H1 (cell line): ENCODE measurements at regions not wholly inside any gene's neighbourhood (a gene's known extent, or its start where the extent isn't known, plus 50 kb on each side); places are given as distances from the start of the nearest gene placed in this dataset.

Experiments
- CTCF ChIA-PET: fragments of 300-600 bp; sonication (Branson Sonifier 250); formaldehyde crosslinking; loops from one replicate; lab custom pipeline; 2021; ENCODE audit not compliant: partially characterized antibody; lab: Charles Lee
- POLR2A ChIA-PET: fragments of 300-600 bp; sonication (Branson Sonifier 250); formaldehyde crosslinking; loops from one replicate; lab custom pipeline; 2021; ENCODE audit warnings: inconsistent platforms; ENCODE audit not compliant: partially characterized antibody; lab: Charles Lee
- DNase-seq, 2 experiments: peaks; one replicate each; pipeline versions ENCODE4 v3.0.0 to v3.0.0-alpha.2; 2010 to 2022; ENCODE audit warnings: low spot score in 2 of 2, low read depth in 1 of 2, mixed read lengths in 1 of 2
- FAIRE-seq: peaks from 2 replicates; lab custom pipeline; 2011; peaks lifted over from hg19 to GRCh38; lab: Jason Lieb, UNC
- H2AFZ ChIP-seq: 2 replicates; pipeline ENCODE4 v1.8.1; 2012; ENCODE audit warnings: low read length, inconsistent platforms
- H2AK5ac ChIP-seq: 2 replicates; pipeline ENCODE4 v1.6.1; 2013; ENCODE audit warnings: low read depth, low read length
- H2BK120ac ChIP-seq: replicated peaks from 2 replicates; pipeline ENCODE3; 2013; ENCODE audit warnings: low read depth, low read length, inconsistent platforms
- H2BK12ac ChIP-seq: 2 replicates; pipeline ENCODE4 v1.6.1; 2013; ENCODE audit warnings: low read depth, low read length
- H2BK15ac ChIP-seq: 2 replicates; pipeline ENCODE4 v1.6.1; 2013; ENCODE audit warnings: low read length
- H2BK20ac ChIP-seq: 2 replicates; pipeline ENCODE4 v1.6.1; 2013; ENCODE audit warnings: low read length
- H2BK5ac ChIP-seq: 2 replicates; pipeline ENCODE4 v1.6.1; 2013; ENCODE audit warnings: low read depth, low read length
- H3K14ac ChIP-seq: 2 replicates; pipeline ENCODE4 v1.6.1; 2013; ENCODE audit warnings: inconsistent platforms; ENCODE audit not compliant: insufficient read length
- H3K18ac ChIP-seq: 2 replicates; pipeline ENCODE4 v1.6.1; 2013; ENCODE audit warnings: low read length; ENCODE audit errors: extremely low read depth
- H3K23ac ChIP-seq: 2 replicates; pipeline ENCODE4 v1.6.1; 2013; ENCODE audit warnings: inconsistent platforms; ENCODE audit not compliant: insufficient read length
- H3K23me2 ChIP-seq: 2 replicates; pipeline ENCODE4 v1.6.1; 2013; ENCODE audit warnings: low read depth, low read length
- H3K27ac ChIP-seq: 2 replicates; pipeline ENCODE4 v1.6.1; 2011; ENCODE audit warnings: low read depth, low read length, inconsistent platforms
- H3K27me3 ChIP-seq, 4 experiments: replicated peaks in 1 of 4; 1 replicate in 1 of 4; 2 replicates in 3 of 4; pipeline versions ENCODE4 v1.6.1 to v1.8.1; 2011 to 2013; ENCODE audit warnings: low read length in 3 of 4, mild to moderate bottlenecking in 3 of 4, inconsistent platforms in 2 of 4, mixed read lengths in 2 of 4, moderate library complexity in 1 of 4; ENCODE audit not compliant: control insufficient read depth in 3 of 4, insufficient read depth in 3 of 4; ENCODE audit errors: extremely low read depth in 1 of 4
- H3K36me3 ChIP-seq, 4 experiments: 2 replicates each; pipeline versions ENCODE4 v1.6.1 to v1.8.1; 2011 to 2013; ENCODE audit warnings: mild to moderate bottlenecking in 4 of 4, low read length in 3 of 4, moderate library complexity in 2 of 4, control low read depth in 1 of 4, inconsistent platforms in 1 of 4; ENCODE audit not compliant: insufficient read depth in 4 of 4, control insufficient read depth in 2 of 4
- H3K4ac ChIP-seq: replicated peaks from 2 replicates; pipeline ENCODE3; 2013; ENCODE audit warnings: low read length, low read depth, mixed read lengths, inconsistent platforms; ENCODE audit not compliant: insufficient read length
- H3K4me1 ChIP-seq, 4 experiments: replicated peaks in 1 of 4; 1 replicate in 1 of 4; 2 replicates in 3 of 4; pipeline versions ENCODE4 v1.6.1 to v1.8.1; 2011 to 2013; ENCODE audit warnings: low read length in 3 of 4, inconsistent platforms in 2 of 4, mixed read lengths in 1 of 4; ENCODE audit not compliant: insufficient read depth in 4 of 4, control insufficient read depth in 3 of 4
- H3K4me2 ChIP-seq, 2 experiments: 2 replicates each; pipeline versions ENCODE4 v1.6.1 to v1.8.1; 2011 to 2013; ENCODE audit warnings: low read depth in 2 of 2, low read length in 2 of 2, control low read depth in 1 of 2, inconsistent platforms in 1 of 2, mild to moderate bottlenecking in 1 of 2; ENCODE audit not compliant: insufficient read depth in 1 of 2
- H3K4me3 ChIP-seq, 4 experiments: fragments of 200-600, 300-600 bp in 1 of 4; sonication (generic), shearing (Covaris generic), sonication (Bioruptor Twin) in 1 of 4; 2 replicates each; pipeline versions ENCODE4 v1.5.1 to v1.8.1; 2011 to 2016; ENCODE audit warnings: low read length in 4 of 4, low read depth in 3 of 4, control low read depth in 2 of 4, inconsistent platforms in 2 of 4, mild to moderate bottlenecking in 2 of 4, mixed read lengths in 1 of 4, moderate library complexity in 1 of 4; ENCODE audit not compliant: insufficient read depth in 2 of 4; ENCODE audit errors: extremely low read depth in 1 of 4
- H3K56ac ChIP-seq: replicated peaks from 2 replicates; pipeline ENCODE3; 2013; ENCODE audit warnings: low read depth, mild to moderate bottlenecking, mixed read lengths, low read length, inconsistent platforms; ENCODE audit not compliant: insufficient read length
- H3K79me1 ChIP-seq: 2 replicates; pipeline ENCODE4 v1.6.1; 2013; ENCODE audit warnings: low read depth, low read length, control low read depth
- H3K79me2 ChIP-seq, 2 experiments: 2 replicates each; pipeline versions ENCODE4 v1.6.1 to v1.8.1; 2012 to 2013; ENCODE audit warnings: low read length in 2 of 2, mild to moderate bottlenecking in 2 of 2, inconsistent platforms in 1 of 2; ENCODE audit not compliant: insufficient read depth in 2 of 2, control insufficient read depth in 1 of 2
- H3K9ac ChIP-seq, 4 experiments: replicated peaks in 1 of 4; 1 replicate in 1 of 4; 2 replicates in 3 of 4; pipeline versions ENCODE4 v1.6.1 to v1.8.1; 2011 to 2013; ENCODE audit warnings: low read depth in 3 of 4, low read length in 3 of 4, control low read depth in 2 of 4, mild to moderate bottlenecking in 2 of 4, moderate library complexity in 2 of 4, inconsistent platforms in 1 of 4; ENCODE audit errors: extremely low read depth in 1 of 4
- H3K9me3 ChIP-seq, 2 experiments: 2 replicates each; pipeline versions ENCODE4 v1.6.1 to v1.8.1; 2012 to 2013; ENCODE audit warnings: mild to moderate bottlenecking in 2 of 2, moderate library complexity in 2 of 2, control low read depth in 1 of 2, inconsistent platforms in 1 of 2, low read depth in 1 of 2, low read length in 1 of 2, mixed read lengths in 1 of 2; ENCODE audit not compliant: insufficient read depth in 2 of 2
- H4K20me1 ChIP-seq, 2 experiments: replicated peaks in 1 of 2; 2 replicates each; pipeline versions ENCODE3 to v1.8.1; 2011 to 2013; ENCODE audit warnings: inconsistent platforms in 2 of 2, low read length in 2 of 2, mild to moderate bottlenecking in 1 of 2; ENCODE audit not compliant: insufficient read depth in 2 of 2, control insufficient read depth in 1 of 2
- H4K5ac ChIP-seq: 2 replicates; pipeline ENCODE4 v1.6.1; 2013; ENCODE audit warnings: low read length, low read depth, mixed read lengths, inconsistent platforms; ENCODE audit not compliant: insufficient read length
- H4K8ac ChIP-seq: 2 replicates; pipeline ENCODE4 v1.8.0; 2013; ENCODE audit warnings: mild to moderate bottlenecking, moderate library complexity, low read length, inconsistent platforms; ENCODE audit not compliant: insufficient read depth; ENCODE audit errors: extremely low read depth
- H4K91ac ChIP-seq: replicated peaks from 2 replicates; pipeline ENCODE3; 2013; ENCODE audit warnings: low read length, mixed read lengths, inconsistent platforms; ENCODE audit not compliant: insufficient read length
- ASH2L ChIP-seq: fragments of 200-600, 300-600 bp; sonication (generic); IDR thresholded peaks from one replicate; pipeline ENCODE4 v1.7.1; 2017; ENCODE audit warnings: low read length
- BACH1 ChIP-seq: IDR thresholded peaks from 2 replicates; pipeline ENCODE4 v1.6.1; 2012; ENCODE audit warnings: low read length, improper control_type of control experiment
- CEBPB ChIP-seq: IDR thresholded peaks from 2 replicates; pipeline ENCODE4 v1.6.1; 2012; ENCODE audit warnings: low read depth, low read length
- CTBP2 ChIP-seq: IDR thresholded peaks from 2 replicates; pipeline ENCODE4 v1.7.0; 2011; ENCODE audit warnings: borderline replicate concordance, mild to moderate bottlenecking, moderate library complexity, mixed read lengths, low read length; ENCODE audit not compliant: insufficient read depth, insufficient read length
- EP300 ChIP-seq, 2 experiments: IDR thresholded peaks; 1 replicate in 1 of 2; 2 replicates in 1 of 2; pipeline ENCODE4 v1.6.1; 2011 to 2012; ENCODE audit warnings: low read depth in 2 of 2, low read length in 2 of 2, mild to moderate bottlenecking in 2 of 2, borderline replicate concordance in 1 of 2, inconsistent platforms in 1 of 2, moderate library complexity in 1 of 2
- EZH2 ChIP-seq: fragments of 200-600 bp; sonication (generic); IDR thresholded peaks from 2 replicates; pipeline ENCODE4 v1.7.1; 2012; ENCODE audit warnings: low read depth, mild to moderate bottlenecking, moderate library complexity, low read length, inconsistent platforms; ENCODE audit not compliant: severe bottlenecking
- HDAC2 ChIP-seq, 2 experiments: fragments of 300-600 bp in 1 of 2; sonication (generic) in 1 of 2; IDR thresholded peaks; 2 replicates each; pipeline ENCODE4 v1.6.1; 2011 to 2012; ENCODE audit warnings: low read depth in 2 of 2, low read length in 2 of 2, mild to moderate bottlenecking in 2 of 2, moderate library complexity in 2 of 2, borderline replicate concordance in 1 of 2, inconsistent platforms in 1 of 2
- JUND ChIP-seq: IDR thresholded peaks from 2 replicates; pipeline ENCODE4 v1.6.1; 2011; ENCODE audit warnings: mild to moderate bottlenecking, improper control_type of control experiment, low read length
- KDM4A ChIP-seq: IDR thresholded peaks from one replicate; pipeline ENCODE4 v1.7.1; 2012; ENCODE audit warnings: low read depth, mild to moderate bottlenecking, moderate library complexity, low read length, inconsistent platforms; ENCODE audit not compliant: severe bottlenecking
- RFX5 ChIP-seq: IDR thresholded peaks from 2 replicates; pipeline ENCODE4 v1.6.1; 2011; ENCODE audit warnings: low read depth, low read length, improper control_type of control experiment, borderline replicate concordance
- SP1 ChIP-seq: IDR thresholded peaks from 2 replicates; pipeline ENCODE4 v1.6.1; 2011; ENCODE audit warnings: low read depth, low read length
- TAF7 ChIP-seq: optimal IDR thresholded peaks from 2 replicates; pipeline ENCODE3; 2011; ENCODE audit warnings: low read depth, mild to moderate bottlenecking, inconsistent platforms, low read length, moderate library complexity, borderline replicate concordance
- WGBS, 2 experiments: shearing (Covaris generic) in 1 of 2; methylation state at CpG; one replicate each; pipeline versions ENCODE4 v1.1.6 to v1.1.7; 2013 to 2015; ENCODE audit warnings: low lambda C conversion rate in 2 of 2, mixed read lengths in 2 of 2, inconsistent platforms in 1 of 2, low coverage in 1 of 2, missing lambda C conversion rate in 1 of 2; ENCODE audit not compliant: insufficient replicate concordance in 2 of 2, insufficient coverage in 1 of 2, insufficient read length in 1 of 2; ENCODE audit errors: extremely low coverage in 1 of 2, missing lambda C conversion rate in 1 of 2; 5-methylcytosine and 5-hydroxymethylcytosine counted together

DNA sequence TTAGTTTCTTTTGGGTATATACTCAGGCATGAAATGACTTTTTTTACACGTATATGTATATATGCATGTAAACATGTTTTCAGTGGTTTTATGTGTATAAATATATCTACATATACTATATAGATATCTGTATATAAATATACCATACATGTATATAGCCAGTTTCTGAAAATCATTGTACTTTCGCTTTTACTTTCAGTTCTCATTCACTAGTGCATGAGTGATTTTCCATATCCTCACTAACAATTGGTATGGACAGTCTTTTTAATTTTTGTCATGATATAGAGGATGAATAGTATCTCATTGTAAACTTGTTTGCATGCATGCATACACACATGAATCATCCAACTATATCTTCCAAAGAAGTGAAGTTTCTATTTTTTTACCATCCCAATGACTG, 877.1 kb upstream of the CDH8 start:
- FAIRE-seq (no peak), DNase-seq (no peak)
- no peak overlapping the region for H3K4me3 ChIP-seq
- POLR2A ChIA-PET: no interaction called here
- no peaks in the 10 kb centered on the region for H3K9me3 ChIP-seq
- H3K4me1 ChIP-seq: no peaks in the 10 kb centered on the region
- no peak for TF ChIP-seq CTBP2
- TF ChIP-seq HDAC2 (IDR thresholded peaks at IDR 0.05; ENCODE audit: borderline replicate concordance in 1 of 2, low read depth in 2 of 2, low read length in 2 of 2): no peak
- TF ChIP-seq EZH2: no peak
- no peak for TF ChIP-seq ASH2L
- TF ChIP-seq SP1: no peak
- no peak for TF ChIP-seq CEBPB
- no peak for TF ChIP-seq KDM4A
- TF ChIP-seq EP300 (IDR thresholded peaks at IDR 0.05; ENCODE audit: borderline replicate concordance in 1 of 2, low read depth in 2 of 2, low read length in 2 of 2): no peak
- TF ChIP-seq JUND: no peak
- no peak for TF ChIP-seq RFX5
- TF ChIP-seq TAF7: no peak
- no peak for TF ChIP-seq BACH1
- no peak overlapping the region for H3K14ac ChIP-seq
- H3K23me2 ChIP-seq: no peaks in the 10 kb centered on the region
- CTCF ChIA-PET: no interaction called here
- no peak overlapping the region for H3K23ac ChIP-seq
- WGBS, 2 experiments: 96% methylated on average over 2 of the region's 2 CpGs; no CpG with 5 or more reads in 1 of the 2 experiments
- H2BK120ac ChIP-seq: no peak overlapping the region
- no peak overlapping the region for H2BK15ac ChIP-seq
- H3K56ac ChIP-seq: no peak overlapping the region
- H4K20me1 ChIP-seq: no peaks in the 10 kb centered on the region
- H2BK5ac ChIP-seq: no peak overlapping the region
- H3K4me2 ChIP-seq: no peak overlapping the region
- H3K27me3 ChIP-seq: no peaks in the 10 kb centered on the region
- no peak overlapping the region for H3K9ac ChIP-seq
- no peak overlapping the region for H3K27ac ChIP-seq
- H4K91ac ChIP-seq: no peak overlapping the region
- no peak overlapping the region for H4K8ac ChIP-seq
- H2BK12ac ChIP-seq: no peak overlapping the region
- no peaks in the 10 kb centered on the region for H3K79me1 ChIP-seq
- no peaks in the 10 kb centered on the region for H3K36me3 ChIP-seq
- H3K18ac ChIP-seq: no peak overlapping the region
- no peak overlapping the region for H4K5ac ChIP-seq
- H3K4ac ChIP-seq: no peak overlapping the region
- no peak overlapping the region for H2AFZ ChIP-seq
- H2AK5ac ChIP-seq: no peak overlapping the region
- H3K79me2 ChIP-seq: no peaks in the 10 kb centered on the region
- no peak overlapping the region for H2BK20ac ChIP-seq
